Thyroid gland (tissue), 4 donors: ENCODE measurements at regions not wholly inside any gene's neighbourhood (a gene's known extent, or its start where the extent isn't known, plus 50 kb on each side); places are given as distances from the start of the nearest gene placed in this dataset.

Source experiments
- DNase-seq, 2 donors: peaks; one replicate each; pipeline ENCODE4 v3.0.0-alpha.2; 2019
- H3K27ac ChIP-seq, 3 donors: fragments of 200-600 bp; sonication (generic); 1 replicate in 2 of 3; 2 replicates in 1 of 3; pipeline ENCODE4 v1.5.1; 2016 to 2019; ENCODE audit warnings: mild to moderate bottlenecking in 1 of 3, moderate library complexity in 1 of 3
- H3K27me3 ChIP-seq: fragments of 200-600 bp; sonication (generic); one replicate; pipeline ENCODE4 v1.5.1; 2019
- H3K36me3 ChIP-seq, 2 donors: fragments of 200-600 bp; sonication (generic); one replicate each; pipeline ENCODE4 v1.5.1; 2016 to 2019
- H3K4me1 ChIP-seq, 2 donors: fragments of 200-600 bp; sonication (generic); one replicate each; pipeline ENCODE4 v1.5.1; 2017 to 2019
- H3K4me3 ChIP-seq, 3 donors: fragments of 200-600 bp; sonication (generic); replicated peaks in 1 of 3; 1 replicate in 2 of 3; 2 replicates in 1 of 3; pipeline ENCODE4 v1.5.1; 2016; ENCODE audit warnings: mild to moderate bottlenecking in 1 of 3
- H3K9me3 ChIP-seq: fragments of 200-600 bp; sonication (generic); one replicate; pipeline ENCODE4 v1.5.1; 2017
- CTCF ChIP-seq, 6 experiments: fragments of 200-600 bp in 3 of 6; fragments of 450-650 bp in 3 of 6; sonication (generic) in 3 of 6; IDR thresholded peaks; one replicate each; pipeline ENCODE4 v1.5.1; 2016 to 2019; ENCODE audit warnings: antibody characterized with exemption in 6 of 6, mild to moderate bottlenecking in 2 of 6, inconsistent platforms in 1 of 6, moderate library complexity in 1 of 6
- POLR2A ChIP-seq, 2 donors: fragments of 450-650 bp; IDR thresholded peaks; one replicate each; pipeline ENCODE4 v1.6.1; 2017; ENCODE audit warnings: antibody characterized with exemption in 2 of 2, mild to moderate bottlenecking in 2 of 2, moderate library complexity in 1 of 2
- WGBS, 2 donors: methylation state at CpG; one replicate each; pipeline ENCODE4 v1.1.5; 2017; 5-methylcytosine and 5-hydroxymethylcytosine counted together
- intact Hi-C: fragments of 100-400 bp; cut with DNase I; formaldehyde crosslinking; loops from one replicate; pipeline ENCODE4 v1.15.1; 2023

- intact Hi-C loops: no loop called here
- no peaks in the 10 kb centered on the region for H3K27me3 ChIP-seq
- H3K4me3 ChIP-seq: no peak overlapping the region
- DNase-seq: no peak
- no peaks in the 10 kb centered on the region for H3K9me3 ChIP-seq
- H3K27ac ChIP-seq: no peak overlapping the region
- H3K36me3 ChIP-seq: no peaks in the 10 kb centered on the region
- TF ChIP-seq POLR2A (IDR thresholded peaks at IDR 0.05): no peak
- 96 to 98% methylated on average over 5 of the region's 5 CpGs for WGBS, 2 donors
- no peaks in the 10 kb centered on the region for H3K4me1 ChIP-seq
Measured at GRCh38 chr10:28963539-28964221, 286.4 kb downstream of the BAMBI start.

- intact Hi-C loops: no loop called here
- Histone ChIP-seq H3K4me3 (no peak overlapping the region), H3K27ac (no peak overlapping the region), H3K36me3 (no peaks in the 10 kb centered on the region), H3K27me3 (no peaks in the 10 kb centered on the region), H3K9me3 (no peaks in the 10 kb centered on the region), H3K4me1 (no peaks in the 10 kb centered on the region)
- TF ChIP-seq POLR2A (IDR thresholded peaks at IDR 0.05) (no peak), CTCF (IDR thresholded peaks at IDR 0.05) (no peak)
- 84 to 86% methylated on average over 3 of the region's 3 CpGs for WGBS, 2 donors
- DNase-seq: no peak
Measured at GRCh38 chr10:28965937-28966336, 288.6 kb downstream of the BAMBI start.

- H3K4me1 ChIP-seq: no peaks in the 10 kb centered on the region
- no peaks in the 10 kb centered on the region for H3K36me3 ChIP-seq
- WGBS, 2 donors: 93 to 94% methylated on average over 2 of the region's 2 CpGs
- no peaks in the 10 kb centered on the region for H3K9me3 ChIP-seq
- H3K4me3 ChIP-seq: no peak overlapping the region
- intact Hi-C loops: no loop called here
- H3K27me3 ChIP-seq: no peaks in the 10 kb centered on the region
- no peak overlapping the region for H3K27ac ChIP-seq
- DNase-seq: no peak
- TF ChIP-seq CTCF (IDR thresholded peaks at IDR 0.05) (no peak), POLR2A (IDR thresholded peaks at IDR 0.05) (no peak)
Measured at GRCh38 chr10:28967031-28967430, 289.7 kb downstream of the BAMBI start.

GRCh38 chr10:28969413-28969812 lies 292.1 kb downstream of the BAMBI start:
- no peaks in the 10 kb centered on the region for H3K36me3 ChIP-seq
- H3K9me3 ChIP-seq: no peaks in the 10 kb centered on the region
- no peak overlapping the region for H3K27ac ChIP-seq
- no peak for DNase-seq
- H3K4me3 ChIP-seq: no peak overlapping the region
- TF ChIP-seq CTCF (IDR thresholded peaks at IDR 0.05): no peak
- TF ChIP-seq POLR2A (IDR thresholded peaks at IDR 0.05): no peak
- WGBS, 2 donors: 72 to 81% methylated on average over 4 of the region's 4 CpGs
- H3K4me1 ChIP-seq: no peaks in the 10 kb centered on the region
- H3K27me3 ChIP-seq: no peaks in the 10 kb centered on the region
- intact Hi-C loops: no loop called here

- TF ChIP-seq CTCF (IDR thresholded peaks at IDR 0.05) (no peak), POLR2A (IDR thresholded peaks at IDR 0.05) (no peak)
- no peak overlapping the region for H3K4me3 ChIP-seq
- H3K27ac ChIP-seq: no peak overlapping the region
- no peaks in the 10 kb centered on the region for H3K9me3 ChIP-seq
- H3K36me3 ChIP-seq: no peaks in the 10 kb centered on the region
- no peaks in the 10 kb centered on the region for H3K4me1 ChIP-seq
- no peaks in the 10 kb centered on the region for H3K27me3 ChIP-seq
- no peak for DNase-seq
- WGBS, 2 donors: 82 to 90% methylated on average over 6 of the region's 6 CpGs
- intact Hi-C loops: no loop called here
Measured at GRCh38 chr10:28970231-28970630, 292.9 kb downstream of the BAMBI start.
